HCT116 (cell line): ENCODE measurements at regions not wholly inside any gene's neighbourhood (a gene's known extent, or its start where the extent isn't known, plus 50 kb on each side); places are given as distances from the start of the nearest gene placed in this dataset.
A peak's percentile ranks its signal among the peaks of the same experiment; 100 is the strongest.

Experiments
- ATAC-seq: fragments of 200-7000 bp; cut with Tn5 transposase; 2 replicates; pipeline ENCODE4 v1.9.1; 2020; ENCODE audit warnings: mild to moderate bottlenecking, moderate library complexity
- BruUV-seq: library from RNA; stranded (reverse); fragments of 400-500 nt; replicated peaks from 2 replicates; lab custom pipeline; 2021; lab: Mats Ljungman, UMichigan
- CTCF ChIA-PET: fragments of 300-600 bp; sonication (Branson Sonifier 250); formaldehyde crosslinking; loops from one replicate; lab custom pipeline; 2021; ENCODE audit warnings: antibody characterized with exemption; lab: Charles Lee
- POLR2A ChIA-PET: fragments of 300-600, 350-600 bp; sonication (Branson Sonifier 250); formaldehyde crosslinking; loops from one replicate; lab custom pipeline; 2021; ENCODE audit warnings: antibody characterized with exemption; lab: Charles Lee
- RAD21 ChIA-PET, 2 experiments: fragments of 300-600 bp; sonication (Branson Sonifier 250); formaldehyde crosslinking; loops; one replicate each; lab custom pipeline; 2023; ENCODE audit warnings: low total read pairs in 2 of 2; ENCODE audit not compliant: uncharacterized antibody in 2 of 2, unreplicated experiment in 2 of 2, low non-redundant PET in 1 of 2; lab: Charles Lee
- DNase-seq: peaks from one replicate; pipeline ENCODE4 v3.0.0-alpha.2; 2010; ENCODE audit warnings: low read depth, low spot score
- H2AFZ ChIP-seq: fragments of 200-600 bp; shearing (Covaris generic), sonication (generic); 2 replicates; pipeline ENCODE4 v1.6.1; 2017; ENCODE audit warnings: low read depth, mixed run types, mixed read lengths, antibody characterized with exemption, low read length; ENCODE audit not compliant: poor library complexity, severe bottlenecking
- H3K27ac ChIP-seq: 2 replicates; pipeline ENCODE4 v1.5.1; 2012; ENCODE audit warnings: low read depth, low read length
- H3K27me3 ChIP-seq: fragments of 200-600 bp; sonication (generic); 2 replicates; pipeline ENCODE4 v1.6.1; 2016; ENCODE audit warnings: mixed run types, low read length, mixed read lengths; ENCODE audit not compliant: insufficient read depth
- H3K36me3 ChIP-seq, 2 experiments: fragments of 200-500 bp in 1 of 2; fragments of 200-600 bp in 1 of 2; sonication (Bioruptor generic) in 1 of 2; sonication (generic) in 1 of 2; 2 replicates each; pipeline versions ENCODE4 v1.5.1 to v1.6.1; 2014 to 2016; ENCODE audit warnings: low read length in 2 of 2, inconsistent platforms in 1 of 2, mixed read lengths in 1 of 2, mixed run types in 1 of 2; ENCODE audit not compliant: insufficient read depth in 2 of 2, control insufficient read depth in 1 of 2
- H3K4me1 ChIP-seq, 2 experiments: fragments of 200-600 bp in 1 of 2; sonication (generic) in 1 of 2; 2 replicates each; pipeline versions ENCODE4 v1.5.1 to v1.6.1; 2012 to 2017; ENCODE audit warnings: low read length in 2 of 2, inconsistent platforms in 1 of 2, mild to moderate bottlenecking in 1 of 2, mixed read lengths in 1 of 2, mixed run types in 1 of 2, moderate library complexity in 1 of 2; ENCODE audit not compliant: insufficient read depth in 2 of 2, control insufficient read depth in 1 of 2
- H3K4me2 ChIP-seq: fragments of 200-600 bp; sonication (generic); 2 replicates; pipeline ENCODE4 v1.6.1; 2017; ENCODE audit warnings: mixed run types, low read length, mixed read lengths
- H3K4me3 ChIP-seq, 2 experiments: fragments of 200-600 bp in 1 of 2; sonication (generic) in 1 of 2; replicated peaks in 1 of 2; 2 replicates each; pipeline ENCODE4 v1.5.1; 2011 to 2016; ENCODE audit warnings: low read length in 2 of 2, control low read depth in 1 of 2, low read depth in 1 of 2, mild to moderate bottlenecking in 1 of 2, mixed read lengths in 1 of 2, mixed run types in 1 of 2
- H3K79me2 ChIP-seq: fragments of 200-600 bp; sonication (generic); 2 replicates; pipeline ENCODE4 v1.6.1; 2017; ENCODE audit warnings: mild to moderate bottlenecking, mixed run types, low read length, moderate library complexity, mixed read lengths; ENCODE audit not compliant: insufficient read depth
- H3K9ac ChIP-seq: fragments of 200-600 bp; sonication (generic); 2 replicates; pipeline ENCODE4 v1.6.1; 2016; ENCODE audit warnings: low read length, mixed read lengths
- H3K9me2 ChIP-seq: fragments of 200-600 bp; sonication (generic), shearing (Covaris generic); 2 replicates; pipeline ENCODE4 v1.6.1; 2017; ENCODE audit warnings: mixed run types, mild to moderate bottlenecking, moderate library complexity; ENCODE audit not compliant: insufficient read depth
- H3K9me3 ChIP-seq, 2 experiments: fragments of 200-500 bp in 1 of 2; fragments of 200-600 bp in 1 of 2; sonication (Bioruptor generic) in 1 of 2; sonication (generic) in 1 of 2; 2 replicates each; pipeline ENCODE4 v1.6.1; 2014 to 2017; ENCODE audit warnings: low read length in 2 of 2, mixed read lengths in 2 of 2, inconsistent platforms in 1 of 2, low read depth in 1 of 2, mild to moderate bottlenecking in 1 of 2, mixed run types in 1 of 2, moderate library complexity in 1 of 2; ENCODE audit not compliant: control insufficient read depth in 1 of 2, insufficient read depth in 1 of 2
- H4K20me1 ChIP-seq: fragments of 200-600 bp; sonication (generic), shearing (Covaris generic); 2 replicates; pipeline ENCODE4 v1.6.1; 2017; ENCODE audit warnings: mixed run types, mild to moderate bottlenecking, moderate library complexity; ENCODE audit not compliant: insufficient read depth
- CBX3 ChIP-seq: IDR thresholded peaks from 2 replicates; pipeline ENCODE4 v1.6.1; 2012; ENCODE audit warnings: low read depth
- EGR1 ChIP-seq: IDR thresholded peaks from 2 replicates; pipeline ENCODE4 v1.6.1; 2012; ENCODE audit warnings: low read depth
- EZH2 ChIP-seq: fragments of 200-600 bp; sonication (generic); IDR thresholded peaks from 2 replicates; pipeline ENCODE4 v1.6.1; 2017; ENCODE audit warnings: antibody characterized with exemption, mixed run types
- EZH2phosphoT487 ChIP-seq: fragments of 200-600 bp; IDR thresholded peaks from 2 replicates; pipeline ENCODE4 v1.6.1; 2018; ENCODE audit warnings: antibody characterized with exemption, borderline replicate concordance
- FOSL1 ChIP-seq: IDR thresholded peaks from 2 replicates; pipeline ENCODE4 v1.6.1; 2012; ENCODE audit warnings: low read depth
- JUND ChIP-seq: IDR thresholded peaks from 2 replicates; pipeline ENCODE4 v1.6.1; 2012
- MAX ChIP-seq: IDR thresholded peaks from 2 replicates; pipeline ENCODE4 v1.6.1; 2012
- POLR2A ChIP-seq: IDR thresholded peaks from 2 replicates; pipeline ENCODE4 v1.7.0; 2011; ENCODE audit warnings: borderline replicate concordance; ENCODE audit not compliant: insufficient read depth, insufficient read length; ENCODE audit errors: extremely low read depth
- POLR2AphosphoS5 ChIP-seq: IDR thresholded peaks from 2 replicates; pipeline ENCODE4 v1.6.1; 2011; ENCODE audit warnings: mild to moderate bottlenecking, low read depth, low read length, moderate library complexity
- SRF ChIP-seq: IDR thresholded peaks from 2 replicates; pipeline ENCODE4 v1.6.1; 2012; ENCODE audit warnings: low read depth
- TCF7L2 ChIP-seq: IDR thresholded peaks from 2 replicates; pipeline ENCODE4 v1.7.0; 2011; ENCODE audit warnings: borderline replicate concordance, inconsistent platforms; ENCODE audit not compliant: insufficient read depth, insufficient read length; ENCODE audit errors: extremely low read depth
- ZBTB33 ChIP-seq: IDR thresholded peaks from 2 replicates; pipeline ENCODE4 v1.6.1; 2011; ENCODE audit warnings: mild to moderate bottlenecking, low read length, moderate library complexity; ENCODE audit not compliant: insufficient replicate concordance; ENCODE audit errors: extremely low read depth
- ZFX ChIP-seq: fragments of 450-650 bp; IDR thresholded peaks from 2 replicates; pipeline ENCODE4 v1.6.1; 2017
- ZNF274 ChIP-seq: fragments of 200-500 bp; sonication (Bioruptor generic); IDR thresholded peaks from 2 replicates; pipeline ENCODE4 v1.6.1; 2014; ENCODE audit warnings: mild to moderate bottlenecking, low read depth, low read length, inconsistent platforms
- intact Hi-C: fragments of 100-400 bp; cut with micrococcal nuclease; formaldehyde crosslinking; loops from 2 replicates; pipeline ENCODE4 v1.10.0; 2022
- TF ChIP-seq, protein P1 (sequence below): IDR thresholded peaks from 2 replicates; pipeline ENCODE4 v1.6.1; 2012

DNA sequence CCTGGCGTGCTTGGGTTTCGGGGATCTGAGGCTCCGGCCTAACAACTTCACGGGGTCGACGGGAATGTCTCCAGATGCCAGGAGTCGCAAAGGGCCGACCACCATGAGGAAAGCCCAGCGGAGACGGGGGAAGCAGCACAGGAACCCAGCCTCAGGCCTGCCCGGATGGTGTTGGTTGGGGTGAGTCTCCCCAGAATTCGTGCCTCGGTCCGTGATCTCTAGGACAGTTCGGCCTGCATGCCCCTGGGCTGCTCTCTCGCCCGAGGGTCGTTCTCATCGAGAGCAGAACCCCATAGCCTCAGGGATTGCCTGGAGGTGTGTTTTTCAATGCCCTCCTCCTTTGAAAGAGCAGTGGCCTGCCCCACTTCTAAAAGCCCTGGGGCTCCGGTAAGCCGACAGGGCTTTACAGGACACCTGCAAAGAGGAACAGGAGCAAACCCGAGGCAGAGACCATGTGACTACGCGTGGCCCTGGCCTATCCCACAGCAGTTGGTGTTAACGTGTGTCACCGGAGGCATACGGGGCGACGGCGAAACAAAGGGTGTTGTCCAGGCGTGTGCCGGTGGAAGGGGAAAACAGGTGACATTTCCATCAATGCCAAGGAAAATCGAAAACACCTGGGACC, 973.1 kb upstream of the DEFB115 start:
- ChIA-PET POLR2A (no interaction called here), RAD21 (no interaction called here), CTCF (no interaction called here)
- Histone ChIP-seq H2AFZ (peak overlapping the region; percentile 45), H3K4me3 (peak overlapping the region in 1 of 2 experiments; percentile 20; a peak in 2 of 4 replicates), H3K36me3 (no peaks in the 10 kb centered on the region), H3K9me2 (no peaks in the 10 kb centered on the region), H3K4me1 (no peaks in the 10 kb centered on the region; a peak in 1 of 4 replicates), H3K9me3 (no peaks in the 10 kb centered on the region), H3K79me2 (no peaks in the 10 kb centered on the region), H3K4me2 (peak overlapping the region; percentile 39), H3K27me3 (no peaks in the 10 kb centered on the region), H3K27ac (no peak overlapping the region), H4K20me1 (no peaks in the 10 kb centered on the region), H3K9ac (no peak overlapping the region)
- intact Hi-C loops: no loop called here
- no peak for TF ChIP-seq ZFX
- TF ChIP-seq POLR2A: no peak
- no peak for TF ChIP-seq ZNF274
- TF ChIP-seq EZH2phosphoT487: no peak
- no peak for TF ChIP-seq POLR2AphosphoS5
- TF ChIP-seq JUND: no peak
- TF ChIP-seq SRF: no peak
- TF ChIP-seq CBX3: no peak
- TF ChIP-seq, protein P1, sequence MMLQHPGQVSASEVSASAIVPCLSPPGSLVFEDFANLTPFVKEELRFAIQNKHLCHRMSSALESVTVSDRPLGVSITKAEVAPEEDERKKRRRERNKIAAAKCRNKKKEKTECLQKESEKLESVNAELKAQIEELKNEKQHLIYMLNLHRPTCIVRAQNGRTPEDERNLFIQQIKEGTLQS: no peak
- no peak for TF ChIP-seq FOSL1
- no peak for TF ChIP-seq TCF7L2
- TF ChIP-seq ZBTB33: no peak
- TF ChIP-seq EGR1: no peak
- no peak for TF ChIP-seq EZH2
- TF ChIP-seq MAX: no peak
- ATAC-seq (peak; percentile 17; the same call in 1 of the 2 replicates), DNase-seq (no peak)
- no TSS peak for BruUV-seq
